NCI-H2081 (cell line): ENCODE measurements at regions not wholly inside any gene's neighbourhood (a gene's known extent, or its start where the extent isn't known, plus 50 kb on each side); places are given as distances from the start of the nearest gene placed in this dataset.

Experiments used
- DNase-seq, 2 experiments: peaks; one replicate each; lab custom pipeline; 2025; lab: John Stamatoyannopoulos, UW

- DNase-seq, result no peak
Observed at GRCh38 chr2:45212953-45213635, 203.8 kb upstream of the SIX2 start.

GRCh38 chr2:45211636-45212035, 202.4 kb upstream of the SIX2 start:
- no peak for DNase-seq

GRCh38 chr2:45210462-45211195, 201.4 kb upstream of the SIX2 start:
- DNase-seq, result no peak

GRCh38 chr2:45209875-45210274, 200.6 kb upstream of the SIX2 start:
- DNase-seq, result no peak

- no peak for DNase-seq
Observed at GRCh38 chr2:45209302-45209701, 200.1 kb upstream of the SIX2 start.

GRCh38 chr2:45207101-45207500, 197.8 kb upstream of the SIX2 start:
- DNase-seq, result no peak

GRCh38 chr2:45205985-45206384, 196.7 kb upstream of the SIX2 start:
- no peak for DNase-seq

DNA sequence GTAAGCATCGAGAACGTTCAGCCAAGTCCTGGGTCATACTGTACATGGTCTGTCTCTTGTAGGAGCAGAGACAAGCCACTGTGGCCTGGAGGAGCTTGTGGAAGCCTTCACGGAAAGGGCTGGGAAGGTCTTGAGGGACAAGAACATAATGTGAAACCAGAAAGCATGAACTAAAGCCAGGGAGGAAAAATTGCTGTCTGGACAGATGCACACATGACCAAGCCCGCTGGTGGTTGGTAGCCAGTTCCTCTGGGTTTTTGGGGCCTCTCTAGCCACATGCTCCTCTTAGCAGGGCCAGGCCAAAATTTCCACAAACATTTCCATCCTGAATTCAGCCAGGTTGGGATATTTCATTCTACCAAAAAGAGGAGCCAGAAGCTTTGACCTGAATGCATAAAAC, 196.2 kb upstream of the SIX2 start:
- no peak for DNase-seq

DNA sequence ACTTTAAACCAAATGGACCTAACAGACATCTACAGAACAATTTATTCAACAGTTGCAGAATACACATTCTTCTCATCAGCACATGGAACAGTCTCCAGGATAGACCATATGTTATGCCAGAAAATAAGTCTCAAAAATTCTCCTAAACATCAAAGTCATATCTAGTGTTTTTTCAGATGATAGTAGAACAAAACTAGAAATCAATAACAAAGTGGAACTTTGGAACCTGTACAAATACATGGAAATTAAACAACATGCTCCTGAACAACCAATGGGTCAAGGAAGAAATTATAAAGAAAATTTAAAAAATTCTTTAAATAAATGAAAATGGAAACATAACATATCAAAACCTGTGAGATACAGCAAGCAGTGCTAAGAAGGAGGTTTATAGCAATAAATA, 194.1 kb upstream of the SIX2 start:
- no peak for DNase-seq

DNA sequence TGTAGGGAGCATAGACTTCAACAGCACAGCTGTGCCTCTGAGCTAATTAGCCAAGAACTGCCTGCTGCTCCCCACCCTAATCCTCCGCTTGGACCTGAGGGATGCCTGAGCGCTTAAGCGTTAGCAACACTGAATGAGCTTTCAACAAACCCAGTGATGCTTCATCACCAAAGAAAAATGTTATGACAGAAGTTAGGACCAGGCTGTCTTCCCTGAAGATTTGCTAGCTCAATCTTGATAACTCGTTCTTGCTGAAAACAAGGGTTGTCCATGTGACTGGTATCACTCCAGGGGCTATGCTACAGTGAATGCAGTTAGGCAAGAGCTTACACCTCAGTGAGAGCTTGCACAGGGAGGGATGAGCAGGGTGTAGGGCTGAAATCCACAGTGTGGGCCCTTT, 190.7 kb upstream of the SIX2 start:
- DNase-seq, result no peak

- DNase-seq, result no peak
Observed at GRCh38 chr2:45195916-45196315, 186.7 kb upstream of the SIX2 start.

DNA sequence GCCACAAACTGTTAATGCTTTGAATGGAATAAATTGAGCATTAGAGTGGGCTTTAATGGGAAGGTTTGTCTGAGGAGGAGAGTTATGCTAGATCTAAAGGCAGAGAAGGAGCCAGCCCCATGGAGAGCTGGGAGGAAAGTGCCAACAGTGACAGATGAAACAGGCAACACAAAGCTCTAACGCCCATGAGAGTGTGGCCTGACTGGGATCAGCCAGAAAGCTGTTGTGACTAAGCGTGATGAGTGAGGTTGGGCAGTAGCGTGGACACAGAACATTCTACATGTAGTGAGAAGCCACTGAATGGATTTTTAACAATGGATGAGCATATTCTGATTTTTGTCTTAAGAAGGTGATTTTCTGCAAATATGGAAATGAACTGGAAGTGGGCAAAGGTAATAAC, 185.3 kb upstream of the SIX2 start:
- DNase-seq, result no peak

DNA sequence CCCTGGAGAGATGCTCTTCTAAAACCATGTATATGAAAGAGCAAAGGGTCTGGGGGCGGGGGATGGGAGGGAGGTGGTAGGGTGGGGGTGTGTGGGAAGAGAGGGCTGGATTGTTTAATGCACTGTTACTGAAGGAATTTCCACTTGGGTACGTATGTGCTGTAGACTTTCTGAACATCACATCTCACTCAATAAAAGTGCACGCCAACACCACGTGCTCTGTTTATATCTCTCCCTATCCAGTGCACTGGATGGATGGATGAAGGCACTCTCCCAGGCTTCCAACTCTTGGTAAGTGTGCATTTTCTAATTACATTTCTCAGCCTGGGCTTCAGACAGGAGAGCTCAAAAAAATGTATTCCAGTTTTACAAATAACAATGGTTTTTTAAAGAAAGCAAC, 184.3 kb upstream of the SIX2 start:
- no peak for DNase-seq

DNA sequence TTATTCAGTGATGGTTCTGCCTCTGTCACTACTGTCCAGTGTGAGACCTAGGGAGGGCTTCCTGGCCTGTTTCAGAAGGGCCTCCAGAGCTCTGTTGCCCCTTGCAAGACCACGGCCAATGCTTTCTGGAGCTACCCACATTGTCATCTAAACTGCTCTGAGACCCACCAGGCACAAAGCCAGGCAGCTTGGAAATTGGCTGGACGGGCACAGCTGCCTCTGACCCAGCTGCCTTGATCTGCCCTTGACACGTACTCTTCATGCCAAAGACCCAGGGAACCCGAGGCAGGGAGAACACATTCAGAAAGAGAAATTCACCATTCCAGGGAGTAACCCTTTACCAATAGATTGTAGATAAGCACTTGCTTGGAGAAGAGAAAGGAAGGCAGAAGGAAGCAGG, 183.7 kb upstream of the SIX2 start:
- no peak for DNase-seq

GRCh38 chr2:45192481-45192880, 183.2 kb upstream of the SIX2 start:
- DNase-seq, result no peak

DNA sequence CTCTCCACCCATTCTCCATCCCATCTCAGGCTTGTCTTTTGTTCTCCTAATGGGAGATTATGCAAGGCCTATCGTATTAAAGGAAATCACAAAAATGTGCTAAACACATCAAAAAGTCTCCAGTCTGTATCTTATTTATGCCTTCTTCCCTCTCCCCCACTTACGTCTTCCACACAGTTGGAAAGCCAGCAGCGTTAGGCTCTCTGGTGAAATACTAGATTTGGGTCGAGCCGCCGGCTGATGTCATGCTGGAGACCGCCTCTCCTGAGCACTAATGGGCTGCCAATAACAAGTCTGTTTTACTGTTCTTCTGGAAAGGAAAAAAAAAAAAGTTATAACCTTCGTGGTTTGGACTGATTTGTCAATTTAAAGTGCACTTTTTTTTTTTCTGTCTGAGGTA, 182.7 kb upstream of the SIX2 start:
- DNase-seq, result no peak

GRCh38 chr2:45191146-45191863, 182.1 kb upstream of the SIX2 start:
- DNase-seq, result no peak

GRCh38 chr2:45190481-45190942, 181.3 kb upstream of the SIX2 start:
- DNase-seq, result no peak

- DNase-seq, result no peak
Observed at GRCh38 chr2:45184606-45185005, 175.4 kb upstream of the SIX2 start.

DNA sequence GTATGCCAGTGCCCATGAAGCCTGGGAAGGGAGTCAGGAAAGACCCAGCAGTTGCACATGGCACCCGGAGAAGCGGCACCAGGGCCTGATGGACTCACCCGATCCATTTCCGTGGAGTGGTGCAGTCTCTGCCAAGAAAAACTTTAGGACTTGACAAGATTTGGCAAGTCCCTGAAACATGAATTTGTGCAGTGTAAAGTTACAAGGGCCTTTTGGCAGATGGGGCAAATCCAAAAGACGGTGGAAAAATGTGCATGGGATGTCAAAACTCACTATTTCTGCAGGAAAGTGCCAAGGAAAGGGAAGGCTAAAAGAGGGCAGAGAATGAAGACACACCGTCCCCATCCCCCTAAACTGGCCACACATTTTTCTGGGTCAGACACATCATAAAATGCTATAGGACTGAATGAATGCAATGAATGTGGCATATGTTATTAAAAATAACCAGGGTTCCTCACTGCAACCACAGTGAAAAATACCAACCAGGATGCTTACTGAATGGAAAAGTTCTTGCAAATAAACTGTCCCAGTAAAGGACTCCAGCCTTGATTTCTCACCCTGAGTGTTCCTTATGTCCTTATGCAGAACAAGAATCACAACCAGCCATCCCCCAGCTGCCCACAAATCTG, 173.5 kb upstream of the SIX2 start:
- no peak for DNase-seq

- no peak for DNase-seq
Observed at GRCh38 chr2:45180779-45181178, 171.5 kb upstream of the SIX2 start.

GRCh38 chr2:45180033-45180746, 170.9 kb upstream of the SIX2 start:
- no peak for DNase-seq
